ENCODE measurements at regions not wholly inside any gene's neighbourhood (a gene's known extent, or its start where the extent isn't known, plus 50 kb on each side); places are given as distances from the start of the nearest gene placed in this dataset.

GRCh38 chr7:118404211-118404610 lies 179.7 kb downstream of the ANKRD7 start:
- TF ChIP-seq CTCF (IDR thresholded peaks at IDR 0.05) (no peak), POLR2AphosphoS5 (IDR thresholded peaks at IDR 0.05; ENCODE audit: insufficient read depth in 1 of 2, low read depth in 1 of 2) (no peak), POLR2A (IDR thresholded peaks at IDR 0.05) (no peak)

All from vagina (tissue), 2 donors.